SH-SY5Y (cell line): ENCODE measurements at regions not wholly inside any gene's neighbourhood (a gene's known extent, or its start where the extent isn't known, plus 50 kb on each side); places are given as distances from the start of the nearest gene placed in this dataset.

Source experiments
- GATA2 ChIP-seq: IDR thresholded peaks from 2 replicates; pipeline ENCODE4 v1.6.1; 2011; ENCODE audit warnings: mild to moderate bottlenecking, low read depth, low read length
- GATA3 ChIP-seq: IDR thresholded peaks from 2 replicates; pipeline ENCODE4 v1.6.1; 2011; ENCODE audit warnings: low read depth, mild to moderate bottlenecking, low read length, moderate library complexity

GRCh38 chr2:144824306-144825080 is 304.6 kb upstream of the ZEB2 start:
- TF ChIP-seq GATA2 (no peak), GATA3 (no peak)
